ENCODE measurements at regions not wholly inside any gene's neighbourhood (a gene's known extent, or its start where the extent isn't known, plus 50 kb on each side); places are given as distances from the start of the nearest gene placed in this dataset.
"Not testable (repeated sequence)": the region's sequence is repeated elsewhere in the genome, so short reads cannot be mapped to it uniquely, and the experiment has no call there.

- TF ChIP-seq CTCF, POLR2A (IDR thresholded peaks at IDR 0.05): not testable (repeated sequence)
These were observed 591.7 kb downstream of the TRIB2 start for GRCh38 chr2:13308478-13308805.

All from testis (tissue), 2 donors.